Lower lobe of right lung (tissue), 2 donors: ENCODE measurements at regions not wholly inside any gene's neighbourhood (a gene's known extent, or its start where the extent isn't known, plus 50 kb on each side); places are given as distances from the start of the nearest gene placed in this dataset.

ENCODE experiments used
- ATAC-seq, 2 donors: fragments of 200-7000 bp; cut with Tn5 transposase; one replicate each; pipeline ENCODE4 v1.9.1; 2020 to 2022; ENCODE audit warnings: mild to moderate bottlenecking in 2 of 2, moderate library complexity in 2 of 2
- DNase-seq: peaks from one replicate; pipeline ENCODE4 v3.0.0-alpha.2; 2020
- H3K27ac ChIP-seq: fragments of 200-600 bp; one replicate; pipeline ENCODE4 v1.8.0; 2022
- H3K27me3 ChIP-seq: fragments of 200-600 bp; one replicate; pipeline ENCODE4 v1.8.0; 2022; ENCODE audit warnings: low read depth
- H3K36me3 ChIP-seq: fragments of 200-600 bp; one replicate; pipeline ENCODE4 v1.8.0; 2022; ENCODE audit warnings: mild to moderate bottlenecking
- H3K4me1 ChIP-seq: fragments of 200-600 bp; one replicate; pipeline ENCODE4 v1.8.0; 2022
- H3K4me3 ChIP-seq: fragments of 200-600 bp; one replicate; pipeline ENCODE4 v1.8.0; 2022; ENCODE audit warnings: mild to moderate bottlenecking
- H3K9me3 ChIP-seq: fragments of 200-600 bp; one replicate; pipeline ENCODE4 v1.8.0; 2022
- CTCF ChIP-seq: fragments of 200-600 bp; IDR thresholded peaks from one replicate; pipeline ENCODE4 v1.8.0; 2022; ENCODE audit warnings: antibody characterized with exemption, mild to moderate bottlenecking
- intact Hi-C: fragments of 100-400 bp; cut with DNase I; formaldehyde crosslinking; loops from one replicate; pipeline ENCODE4 v1.11.0; 2022
- donor health status: DM: no; HTN: yes; CAD: no; lungs with severe emphysema.

GRCh38 chr1:229756666-229757065, 130.6 kb downstream of the URB2 start:
- no peaks in the 10 kb centered on the region for H3K4me1 ChIP-seq
- H3K9me3 ChIP-seq: peaks cover 8% of the 10 kb centered on the region
- H3K4me3 ChIP-seq: no peak overlapping the region
- H3K27me3 ChIP-seq: no peaks in the 10 kb centered on the region
- intact Hi-C loops: no loop called here
- H3K27ac ChIP-seq: no peak overlapping the region
- TF ChIP-seq CTCF: no peak
- DNase-seq (no peak), ATAC-seq (no peak)
- no peaks in the 10 kb centered on the region for H3K36me3 ChIP-seq

- Histone ChIP-seq H3K4me3 (no peak overlapping the region), H3K27ac (no peak overlapping the region), H3K9me3 (peaks cover 8% of the 10 kb centered on the region), H3K36me3 (no peaks in the 10 kb centered on the region), H3K27me3 (no peaks in the 10 kb centered on the region), H3K4me1 (no peaks in the 10 kb centered on the region)
- ATAC-seq: no peak
- intact Hi-C loops: no loop called here
- DNase-seq: no peak
- no peak for TF ChIP-seq CTCF
Measured at GRCh38 chr1:229757226-229757625, 131.2 kb downstream of the URB2 start.

GRCh38 chr1:229758101-229759036, 132.3 kb downstream of the URB2 start:
- DNase-seq (no peak), ATAC-seq (no peak)
- Histone ChIP-seq H3K27me3 (no peaks in the 10 kb centered on the region), H3K27ac (no peak overlapping the region), H3K36me3 (no peaks in the 10 kb centered on the region), H3K4me1 (no peaks in the 10 kb centered on the region), H3K4me3 (no peak overlapping the region), H3K9me3 (peaks cover 8% of the 10 kb centered on the region)
- no peak for TF ChIP-seq CTCF
- intact Hi-C loops: no loop called here

- no peak overlapping the region for H3K4me3 ChIP-seq
- peaks cover 8% of the 10 kb centered on the region for H3K9me3 ChIP-seq
- ATAC-seq: no peak
- DNase-seq: no peak
- intact Hi-C loops: no loop called here
- no peaks in the 10 kb centered on the region for H3K36me3 ChIP-seq
- H3K4me1 ChIP-seq: no peaks in the 10 kb centered on the region
- TF ChIP-seq CTCF: no peak
- no peak overlapping the region for H3K27ac ChIP-seq
- H3K27me3 ChIP-seq: no peaks in the 10 kb centered on the region
Measured at GRCh38 chr1:229759037-229759435, 133.0 kb downstream of the URB2 start.

- no peak overlapping the region for H3K27ac ChIP-seq
- no peak overlapping the region for H3K4me3 ChIP-seq
- H3K4me1 ChIP-seq: no peaks in the 10 kb centered on the region
- peaks cover 8% of the 10 kb centered on the region for H3K9me3 ChIP-seq
- no peak for TF ChIP-seq CTCF
- no peaks in the 10 kb centered on the region for H3K27me3 ChIP-seq
- DNase-seq (no peak), ATAC-seq (no peak)
- intact Hi-C loops: no loop called here
- H3K36me3 ChIP-seq: no peaks in the 10 kb centered on the region
Measured at GRCh38 chr1:229759586-229759985, 133.5 kb downstream of the URB2 start.
